Skeletal muscle satellite cell (primary cell): ENCODE measurements at regions not wholly inside any gene's neighbourhood (a gene's known extent, or its start where the extent isn't known, plus 50 kb on each side); places are given as distances from the start of the nearest gene placed in this dataset.

Experiments
- H3K27me3 ChIP-seq: 2 replicates; pipeline ENCODE4 v1.7.0; 2013; ENCODE audit warnings: low read length; ENCODE audit not compliant: control insufficient read depth, insufficient read depth
- H3K36me3 ChIP-seq: 2 replicates; pipeline ENCODE4 v1.7.0; 2013; ENCODE audit warnings: mild to moderate bottlenecking, control low read depth, low read length; ENCODE audit not compliant: insufficient read depth
- H3K4me1 ChIP-seq: 2 replicates; pipeline ENCODE4 v1.7.0; 2013; ENCODE audit warnings: low read length; ENCODE audit not compliant: control insufficient read depth, insufficient read depth
- H3K4me2 ChIP-seq: 2 replicates; pipeline ENCODE4 v1.7.0; 2013; ENCODE audit warnings: mild to moderate bottlenecking, low read length
- H3K4me3 ChIP-seq: 2 replicates; pipeline ENCODE4 v1.7.0; 2013; ENCODE audit warnings: low read length
- H3K9ac ChIP-seq: 2 replicates; pipeline ENCODE4 v1.7.0; 2013; ENCODE audit warnings: mild to moderate bottlenecking, low read depth, low read length, moderate library complexity
- H3K9me3 ChIP-seq: replicated peaks from 2 replicates; pipeline ENCODE4 v1.7.0; 2013; ENCODE audit warnings: mild to moderate bottlenecking, control low read depth, low read length

DNA sequence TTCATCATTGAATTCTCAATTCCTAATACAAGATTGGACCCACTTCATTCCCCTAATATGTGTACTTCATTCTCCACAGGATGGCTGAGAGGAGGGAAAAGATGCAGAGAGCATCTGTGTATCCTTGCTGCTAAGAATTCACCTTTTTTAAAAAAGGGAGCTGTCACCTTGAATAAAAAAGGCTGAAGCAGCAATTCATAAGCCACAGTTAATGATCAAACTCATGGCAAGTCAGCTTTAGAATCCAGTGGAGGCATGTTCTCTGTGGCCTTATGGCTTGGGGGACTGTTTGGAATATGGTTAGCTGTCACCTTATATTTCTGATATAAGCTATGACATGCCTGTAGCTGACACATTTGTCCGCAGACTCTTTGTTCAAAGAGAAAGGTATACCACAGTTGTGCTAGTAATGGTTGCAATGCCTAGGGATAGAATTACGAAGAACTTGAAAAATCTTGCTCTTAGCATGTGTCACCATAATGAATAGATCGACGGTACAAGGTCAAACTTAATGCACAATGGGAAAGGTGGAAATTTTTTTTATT, 256.8 kb upstream of the TNC start:
- Histone ChIP-seq H3K9ac (no peak overlapping the region), H3K4me3 (no peak overlapping the region), H3K4me2 (no peak overlapping the region), H3K27me3 (no peaks in the 10 kb centered on the region), H3K9me3 (no peaks in the 10 kb centered on the region), H3K36me3 (no peaks in the 10 kb centered on the region), H3K4me1 (peaks cover 12% of the 10 kb centered on the region)

DNA sequence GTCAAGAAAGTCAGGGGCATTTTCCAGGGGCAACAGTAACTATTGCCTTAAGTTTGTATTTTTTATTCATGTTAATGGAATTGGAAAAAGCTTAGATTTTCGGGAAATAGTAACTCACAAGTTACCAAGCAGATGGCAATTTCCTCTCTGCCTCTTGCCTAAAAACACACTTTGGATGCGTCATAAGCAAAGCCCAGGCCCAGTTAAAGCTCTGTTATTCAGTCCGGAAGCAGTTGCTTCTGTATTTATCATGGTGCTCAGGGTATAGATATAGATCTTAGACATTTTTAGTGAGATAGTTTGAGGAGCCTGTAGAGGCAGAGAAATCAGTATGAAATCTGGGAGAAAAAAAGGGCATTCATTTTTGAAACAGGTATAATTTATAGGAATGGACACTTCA, 260.3 kb upstream of the TNC start:
- H3K36me3 ChIP-seq = no peaks in the 10 kb centered on the region
- H3K9me3 ChIP-seq = peaks cover 9% of the 10 kb centered on the region
- no peaks in the 10 kb centered on the region for H3K27me3 ChIP-seq
- H3K4me3 ChIP-seq = no peak overlapping the region
- H3K9ac ChIP-seq = no peak overlapping the region
- H3K4me2 ChIP-seq = no peak overlapping the region
- peaks cover 4% of the 10 kb centered on the region for H3K4me1 ChIP-seq

DNA sequence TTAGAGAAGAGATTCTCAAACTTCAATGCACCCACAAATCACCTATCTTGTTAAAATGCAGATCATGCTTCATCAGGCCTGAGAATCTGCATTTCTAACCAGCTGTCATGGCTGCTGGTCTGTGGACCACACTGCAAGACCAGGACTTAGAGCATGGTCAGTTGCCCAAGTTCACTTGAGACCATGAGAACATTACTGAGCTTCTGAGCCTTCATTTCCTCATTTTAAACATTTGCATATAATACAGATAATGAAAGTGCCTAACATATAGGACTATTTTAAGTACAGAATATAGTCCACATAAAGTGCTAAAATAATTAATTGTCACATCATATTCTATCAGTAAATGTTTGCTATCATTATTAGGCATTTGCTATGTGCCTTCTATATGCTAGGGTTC, 260.8 kb upstream of the TNC start:
- Histone ChIP-seq H3K9me3 (peaks cover 12% of the 10 kb centered on the region), H3K4me1 (peaks cover under 1% of the 10 kb centered on the region), H3K4me3 (no peak overlapping the region), H3K9ac (no peak overlapping the region), H3K27me3 (no peaks in the 10 kb centered on the region), H3K4me2 (no peak overlapping the region), H3K36me3 (no peaks in the 10 kb centered on the region)

DNA sequence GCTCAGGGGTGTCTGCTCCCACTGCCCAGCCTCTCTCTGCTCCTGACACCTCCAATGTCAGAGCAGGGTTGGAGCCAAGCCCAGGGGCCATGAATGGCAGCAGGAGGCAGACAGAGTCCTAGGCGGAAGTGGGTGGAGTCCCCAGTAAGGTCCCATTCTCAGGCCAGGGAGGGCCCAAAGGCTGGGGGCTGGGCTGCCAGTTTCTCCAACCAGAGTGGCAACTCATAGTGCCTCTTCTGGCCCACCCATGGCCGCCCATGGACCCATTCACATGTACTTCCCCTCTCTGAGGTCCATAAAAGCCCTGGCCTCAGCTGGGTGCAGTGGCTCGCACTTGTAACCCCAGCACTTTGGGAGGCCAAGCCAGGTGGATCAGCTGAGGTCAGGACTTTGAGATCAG, 261.8 kb upstream of the TNC start:
- Histone ChIP-seq H3K27me3 (no peaks in the 10 kb centered on the region), H3K9ac (no peak overlapping the region), H3K4me3 (no peak overlapping the region), H3K9me3 (peaks cover 14% of the 10 kb centered on the region), H3K36me3 (no peaks in the 10 kb centered on the region), H3K4me1 (no peaks in the 10 kb centered on the region), H3K4me2 (no peak overlapping the region)

DNA sequence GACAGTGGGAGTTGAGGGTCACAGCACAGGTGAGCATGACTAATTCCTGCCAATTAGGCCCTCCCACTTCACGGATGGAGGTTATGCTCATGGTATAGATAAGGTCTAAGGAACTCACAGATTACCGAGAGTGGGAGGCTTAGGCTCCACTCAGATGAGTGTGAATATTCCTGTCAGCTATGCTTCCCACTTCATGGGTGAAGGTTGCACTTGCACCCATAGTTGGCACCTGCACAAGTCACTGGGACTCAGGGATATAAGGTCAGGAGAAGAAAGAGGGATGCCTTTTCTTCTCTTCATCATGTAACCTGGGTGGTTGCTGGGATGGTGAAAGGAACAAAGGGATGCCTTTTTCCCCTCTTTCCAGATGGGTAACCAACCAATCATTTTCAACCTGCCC, 264.9 kb upstream of the TNC start:
- Histone ChIP-seq H3K9me3 (peaks cover 14% of the 10 kb centered on the region), H3K4me1 (no peaks in the 10 kb centered on the region), H3K9ac (no peak overlapping the region), H3K27me3 (no peaks in the 10 kb centered on the region), H3K36me3 (no peaks in the 10 kb centered on the region), H3K4me2 (no peak overlapping the region), H3K4me3 (no peak overlapping the region)

DNA sequence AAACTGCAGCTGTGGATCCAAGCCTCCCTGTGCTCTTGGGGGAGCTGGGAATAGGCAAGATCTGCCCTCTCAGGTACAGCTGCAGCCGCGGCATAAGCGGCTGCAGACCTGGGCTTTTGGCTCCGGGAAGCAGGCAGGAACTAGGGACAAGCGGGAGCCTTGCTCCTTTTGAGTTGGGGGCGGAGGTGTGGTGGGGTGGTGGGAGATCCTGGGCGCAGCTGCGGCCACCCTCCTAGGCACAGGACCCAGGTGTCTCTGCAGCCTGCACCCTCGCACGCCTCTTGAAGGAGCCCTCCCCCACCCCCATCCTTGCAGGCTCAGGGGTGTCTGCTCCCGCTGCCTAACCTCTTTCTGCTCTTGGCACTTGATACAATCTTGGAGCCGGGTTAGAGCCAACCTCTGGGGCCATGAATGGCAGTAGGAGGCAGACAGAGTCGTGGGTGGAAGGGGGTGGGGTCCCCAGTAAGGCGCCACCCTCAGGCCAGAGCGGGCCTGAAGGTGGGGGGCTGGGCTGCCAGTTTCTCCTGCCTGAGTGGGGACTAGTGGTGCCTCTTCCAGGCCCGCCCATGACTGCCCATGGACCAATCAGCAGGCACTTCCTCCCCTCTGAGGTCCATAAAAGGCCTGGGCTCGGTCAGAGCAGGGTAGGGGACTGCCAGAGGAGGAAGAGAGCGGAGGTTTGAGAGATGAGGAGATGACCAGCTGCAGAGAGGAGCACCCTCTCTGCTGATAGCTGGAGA, 267.6 kb upstream of the TNC start:
- H3K36me3 ChIP-seq = no peaks in the 10 kb centered on the region
- H3K27me3 ChIP-seq = no peaks in the 10 kb centered on the region
- H3K9ac ChIP-seq = no peak overlapping the region
- no peaks in the 10 kb centered on the region for H3K4me1 ChIP-seq
- peaks cover 14% of the 10 kb centered on the region for H3K9me3 ChIP-seq
- H3K4me3 ChIP-seq = no peak overlapping the region
- no peak overlapping the region for H3K4me2 ChIP-seq

DNA sequence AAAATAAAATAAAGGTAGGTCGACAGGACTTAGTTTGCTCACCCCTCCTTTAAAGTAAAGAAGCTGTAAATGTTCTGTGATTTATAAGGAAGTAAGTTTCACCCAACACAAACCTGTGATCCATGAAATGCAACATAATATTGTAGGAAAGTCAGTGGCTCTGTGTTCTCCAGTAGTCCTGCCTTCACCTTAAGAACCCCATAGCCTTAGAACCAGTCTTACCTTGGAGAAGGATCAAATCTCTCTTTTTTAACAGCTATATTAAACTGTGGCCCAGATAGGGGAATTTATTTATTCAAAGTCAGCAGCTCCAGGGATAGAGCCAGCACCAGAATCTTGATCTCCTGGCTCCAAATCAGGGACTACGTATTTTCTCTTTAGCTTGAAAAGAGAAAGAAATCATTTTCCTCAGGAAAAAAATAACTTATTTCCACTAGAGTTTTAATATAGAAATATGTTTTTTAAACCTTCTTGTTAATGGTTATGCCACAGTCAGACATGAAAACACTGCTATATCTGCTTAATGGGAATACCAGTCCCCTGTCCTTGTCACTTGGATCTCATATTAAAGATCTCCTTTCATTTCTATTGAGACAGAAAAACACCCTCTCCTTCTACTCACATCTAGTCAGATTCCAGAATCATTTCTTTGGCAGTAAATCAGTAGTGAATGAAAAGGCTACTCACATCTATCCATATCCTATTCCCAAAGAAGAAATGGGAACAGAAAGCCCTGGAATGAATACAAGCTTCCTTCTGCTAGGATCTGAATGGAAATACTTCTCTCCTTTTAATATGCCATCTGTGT, 269.2 kb upstream of the TNC start:
- peaks cover 13% of the 10 kb centered on the region for H3K9me3 ChIP-seq
- no peaks in the 10 kb centered on the region for H3K27me3 ChIP-seq

DNA sequence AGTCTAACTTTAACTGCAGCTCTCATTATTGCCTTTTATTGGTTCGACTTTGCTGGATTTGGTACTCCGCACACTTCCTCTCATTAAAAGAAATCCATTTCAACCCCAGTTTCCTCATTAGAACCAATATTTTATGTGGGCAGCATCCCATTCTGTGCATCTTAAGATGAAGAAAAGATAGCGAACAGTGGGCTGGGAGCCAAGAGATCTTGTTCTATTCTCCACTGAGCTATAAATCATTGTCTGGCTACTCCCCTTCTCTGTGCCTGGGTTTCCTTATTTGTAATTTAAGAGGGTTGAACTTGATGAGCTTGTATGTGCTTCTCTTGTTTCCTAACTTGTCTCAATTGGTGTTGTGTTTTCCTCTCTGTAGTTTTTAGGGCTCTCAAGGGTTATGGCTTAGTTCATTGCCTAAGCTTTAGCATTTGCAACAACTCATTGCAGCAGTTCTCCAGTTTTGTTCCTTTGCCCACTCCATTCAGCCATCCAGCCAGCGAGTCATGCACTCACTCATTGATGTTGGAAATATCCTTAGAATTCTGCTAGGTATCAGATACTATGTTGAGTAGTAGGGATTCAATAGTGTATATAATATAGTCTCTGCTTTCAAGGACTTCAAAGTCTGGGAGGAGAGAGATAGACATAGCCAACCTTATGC, 273.3 kb upstream of the TNC start:
- peaks cover 4% of the 10 kb centered on the region for H3K27me3 ChIP-seq
- peaks cover 7% of the 10 kb centered on the region for H3K4me1 ChIP-seq
- H3K9ac ChIP-seq = no peak overlapping the region
- no peak overlapping the region for H3K4me2 ChIP-seq
- no peak overlapping the region for H3K4me3 ChIP-seq
- no peaks in the 10 kb centered on the region for H3K9me3 ChIP-seq
- no peaks in the 10 kb centered on the region for H3K36me3 ChIP-seq

More for the DNA sequence above, 269.2 kb upstream of the TNC start:
- H3K36me3 ChIP-seq = no peaks in the 10 kb centered on the region
- H3K9ac ChIP-seq = no peak overlapping the region
- no peaks in the 10 kb centered on the region for H3K4me1 ChIP-seq
- no peak overlapping the region for H3K4me2 ChIP-seq
- no peak overlapping the region for H3K4me3 ChIP-seq

DNA sequence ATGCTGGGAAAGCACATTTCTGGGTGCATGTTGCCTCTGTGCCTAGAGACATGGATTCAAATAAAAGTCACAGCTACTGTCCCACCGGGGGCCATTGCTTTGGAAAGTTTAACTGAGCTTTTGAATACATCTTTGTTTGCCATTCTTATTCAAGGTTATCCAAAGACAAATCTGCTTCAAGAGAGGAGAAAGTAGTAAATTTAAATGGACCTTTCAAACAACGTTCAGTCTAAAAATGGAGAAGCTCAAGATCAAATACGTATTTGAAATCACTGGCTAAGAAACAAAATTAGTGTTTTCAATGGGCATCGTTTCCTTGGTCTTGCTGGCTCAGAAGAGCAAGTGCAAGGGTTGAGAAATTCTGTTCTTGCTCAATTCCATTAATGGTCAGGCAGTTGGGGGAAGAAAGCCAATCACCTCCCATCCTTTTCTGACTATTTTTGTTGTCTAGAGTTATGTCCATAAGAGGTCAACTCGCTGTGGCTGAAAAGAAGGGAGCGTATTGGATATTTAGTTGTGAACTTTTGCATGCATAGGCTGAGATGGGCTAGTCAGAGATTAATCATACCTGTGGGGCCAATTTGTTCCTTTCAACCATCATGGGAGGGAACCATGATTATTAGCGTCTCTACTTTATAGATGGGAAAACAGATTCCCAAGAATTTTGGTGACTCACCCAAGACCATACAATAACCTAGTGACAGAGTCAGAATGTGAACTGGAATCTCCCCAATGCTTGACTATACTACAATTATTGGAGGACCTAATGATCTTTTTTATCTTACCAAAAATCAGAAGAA, 276.2 kb upstream of the TNC start:
- Histone ChIP-seq H3K9ac (no peak overlapping the region), H3K9me3 (no peaks in the 10 kb centered on the region), H3K4me2 (no peak overlapping the region), H3K4me1 (peaks cover 8% of the 10 kb centered on the region), H3K4me3 (no peak overlapping the region), H3K36me3 (no peaks in the 10 kb centered on the region), H3K27me3 (peaks cover 4% of the 10 kb centered on the region)

DNA sequence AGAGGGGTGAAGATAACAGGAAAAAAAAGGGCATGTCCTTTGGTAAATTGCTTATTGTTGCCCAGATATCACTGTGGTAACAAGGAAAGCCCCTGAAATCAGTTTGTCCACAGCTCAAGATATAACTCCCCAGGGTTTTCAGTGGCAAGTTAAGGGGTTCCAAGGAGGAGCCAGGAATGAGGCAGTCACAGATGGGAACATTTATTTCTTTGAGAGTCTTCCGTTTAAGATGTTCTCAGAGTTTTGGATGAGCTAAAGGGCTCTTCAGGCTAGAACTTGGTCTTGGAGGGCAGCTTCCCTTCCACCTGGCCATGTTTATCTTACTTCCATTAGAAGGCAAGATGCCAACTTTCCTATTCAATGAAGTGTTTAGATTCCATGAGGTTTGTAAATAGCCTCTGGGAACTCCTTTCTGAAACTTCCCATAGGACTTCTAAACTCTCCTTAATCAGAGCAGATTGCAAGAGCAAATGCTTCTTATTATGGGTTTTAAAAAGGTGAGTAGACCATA, 277.6 kb upstream of the TNC start:
- no peaks in the 10 kb centered on the region for H3K36me3 ChIP-seq
- peaks cover 4% of the 10 kb centered on the region for H3K27me3 ChIP-seq
- no peak overlapping the region for H3K4me3 ChIP-seq
- H3K4me2 ChIP-seq = no peak overlapping the region
- no peak overlapping the region for H3K9ac ChIP-seq
- H3K4me1 ChIP-seq = peaks cover 8% of the 10 kb centered on the region
- no peaks in the 10 kb centered on the region for H3K9me3 ChIP-seq
